Breast epithelium (tissue), 4 donors: ENCODE measurements at regions not wholly inside any gene's neighbourhood (a gene's known extent, or its start where the extent isn't known, plus 50 kb on each side); places are given as distances from the start of the nearest gene placed in this dataset.

ENCODE experiments used
- DNase-seq, 2 donors: peaks; one replicate each; pipeline ENCODE4 v3.0.0-alpha.2; 2019; ENCODE audit warnings: low spot score in 2 of 2
- H3K27ac ChIP-seq, 2 donors: fragments of 200-600 bp; sonication (generic) in 1 of 2; one replicate each; pipeline ENCODE4 v1.5.1; 2016 to 2019; ENCODE audit warnings: mild to moderate bottlenecking in 1 of 2
- H3K27me3 ChIP-seq, 2 donors: fragments of 200-600 bp; sonication (generic) in 1 of 2; one replicate each; pipeline versions ENCODE4 v1.5.1 to v1.6.0; 2017 to 2019; ENCODE audit warnings: control low read depth in 1 of 2, mild to moderate bottlenecking in 1 of 2
- H3K36me3 ChIP-seq: fragments of 200-600 bp; one replicate; pipeline ENCODE4 v1.5.1; 2019
- H3K4me1 ChIP-seq, 2 donors: fragments of 200-600 bp; sonication (generic); one replicate each; pipeline ENCODE4 v1.5.1; 2016 to 2019; ENCODE audit warnings: control low read depth in 1 of 2
- H3K4me3 ChIP-seq, 3 donors: fragments of 200-600 bp; sonication (generic); 1 replicate in 2 of 3; 2 replicates in 1 of 3; pipeline ENCODE4 v1.5.1; 2016 to 2019; ENCODE audit warnings: mild to moderate bottlenecking in 3 of 3, moderate library complexity in 2 of 3
- H3K9me3 ChIP-seq, 2 donors: fragments of 200-600 bp; sonication (generic) in 1 of 2; one replicate each; pipeline ENCODE4 v1.5.1; 2016 to 2019; ENCODE audit warnings: control low read depth in 1 of 2
- CTCF ChIP-seq, 3 donors: fragments of 450-650 bp; IDR thresholded peaks; one replicate each; pipeline ENCODE4 v1.5.1; 2016 to 2017; ENCODE audit warnings: antibody characterized with exemption in 3 of 3, mild to moderate bottlenecking in 3 of 3, moderate library complexity in 3 of 3
- POLR2A ChIP-seq: fragments of 450-650 bp; IDR thresholded peaks from one replicate; pipeline ENCODE4 v1.6.1; 2016; ENCODE audit warnings: antibody characterized with exemption, mild to moderate bottlenecking, moderate library complexity
- POLR2AphosphoS5 ChIP-seq, 3 donors: sonication (generic); formaldehyde crosslinking; IDR thresholded peaks; one replicate each; pipeline ENCODE4 v1.6.1; 2017; ENCODE audit warnings: antibody characterized with exemption in 3 of 3
- intact Hi-C: fragments of 100-400 bp; cut with DNase I; formaldehyde crosslinking; loops from one replicate; pipeline ENCODE4 v1.15.1; 2023; ENCODE audit warnings: low total_unique reads

- Histone ChIP-seq H3K27me3 (no peaks in the 10 kb centered on the region), H3K4me1 (no peaks in the 10 kb centered on the region), H3K36me3 (no peaks in the 10 kb centered on the region), H3K4me3 (no peak overlapping the region), H3K9me3 (no peaks in the 10 kb centered on the region), H3K27ac (no peak overlapping the region)
- DNase-seq = no peak
- no peak for TF ChIP-seq POLR2AphosphoS5 (IDR thresholded peaks at IDR 0.05)
- TF ChIP-seq CTCF (IDR thresholded peaks at IDR 0.05) = no peak
- no peak for TF ChIP-seq POLR2A
- intact Hi-C loops = no loop called here
Observed at GRCh38 chr3:4224331-4224730, 78.8 kb upstream of the SETMAR start.

- H3K4me3 ChIP-seq = no peak overlapping the region
- no peak for DNase-seq
- no peak for TF ChIP-seq CTCF (IDR thresholded peaks at IDR 0.05)
- TF ChIP-seq POLR2AphosphoS5 (IDR thresholded peaks at IDR 0.05) = no peak
- no peak for TF ChIP-seq POLR2A
- intact Hi-C loops = no loop called here
- no peaks in the 10 kb centered on the region for H3K27me3 ChIP-seq
- H3K9me3 ChIP-seq = no peaks in the 10 kb centered on the region
- no peaks in the 10 kb centered on the region for H3K4me1 ChIP-seq
- H3K27ac ChIP-seq = no peak overlapping the region
- no peaks in the 10 kb centered on the region for H3K36me3 ChIP-seq
Observed at GRCh38 chr3:4225005-4225471, 78.1 kb upstream of the SETMAR start.

GRCh38 chr3:4228295-4228694 lies 74.9 kb upstream of the SETMAR start:
- Histone ChIP-seq H3K4me3 (no peak overlapping the region), H3K36me3 (no peaks in the 10 kb centered on the region), H3K9me3 (no peaks in the 10 kb centered on the region), H3K27ac (no peak overlapping the region), H3K4me1 (no peaks in the 10 kb centered on the region), H3K27me3 (no peaks in the 10 kb centered on the region)
- DNase-seq = no peak
- intact Hi-C loops = no loop called here
- TF ChIP-seq POLR2A (no peak), CTCF (IDR thresholded peaks at IDR 0.05) (no peak), POLR2AphosphoS5 (IDR thresholded peaks at IDR 0.05) (no peak)

GRCh38 chr3:4231041-4231440 lies 72.1 kb upstream of the SETMAR start:
- Histone ChIP-seq H3K4me3 (no peak overlapping the region), H3K27ac (no peak overlapping the region), H3K9me3 (no peaks in the 10 kb centered on the region), H3K4me1 (no peaks in the 10 kb centered on the region), H3K27me3 (no peaks in the 10 kb centered on the region), H3K36me3 (no peaks in the 10 kb centered on the region)
- intact Hi-C loops = no loop called here
- no peak for DNase-seq
- TF ChIP-seq POLR2AphosphoS5 (IDR thresholded peaks at IDR 0.05) = no peak
- no peak for TF ChIP-seq POLR2A
- TF ChIP-seq CTCF (IDR thresholded peaks at IDR 0.05) = no peak

GRCh38 chr3:4232798-4233197 lies 70.4 kb upstream of the SETMAR start:
- Histone ChIP-seq H3K36me3 (no peaks in the 10 kb centered on the region), H3K27me3 (no peaks in the 10 kb centered on the region), H3K9me3 (peaks cover 0 to 1% of the 10 kb centered on the region in 2 donors), H3K4me1 (no peaks in the 10 kb centered on the region), H3K27ac (no peak overlapping the region), H3K4me3 (no peak overlapping the region)
- no peak for TF ChIP-seq POLR2AphosphoS5 (IDR thresholded peaks at IDR 0.05)
- TF ChIP-seq CTCF (IDR thresholded peaks at IDR 0.05) = no peak
- no peak for TF ChIP-seq POLR2A
- no peak for DNase-seq
- intact Hi-C loops = no loop called here
